ENCODE measurements at regions not wholly inside any gene's neighbourhood (a gene's known extent, or its start where the extent isn't known, plus 50 kb on each side); places are given as distances from the start of the nearest gene placed in this dataset.

DNA sequence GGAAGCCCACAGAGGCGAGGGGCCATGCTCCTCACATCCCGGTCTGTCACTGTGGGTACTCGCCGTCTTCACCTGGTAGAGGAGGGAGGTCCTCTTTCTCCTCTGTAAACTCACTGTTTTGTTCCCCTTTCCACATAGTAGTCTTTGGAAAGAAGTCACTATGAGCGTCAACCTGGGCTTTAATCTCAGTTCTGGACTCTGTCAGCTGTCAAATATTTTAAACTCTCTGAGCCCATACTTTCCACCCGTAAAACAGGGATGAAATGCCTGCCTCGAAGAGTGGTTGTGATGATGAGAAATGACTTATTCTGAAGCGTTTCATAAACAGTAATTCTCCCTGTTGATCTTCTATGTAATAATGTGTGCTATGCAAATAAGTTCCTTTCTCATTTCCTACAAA lies 547.1 kb upstream of the SOX11 start:
- H3K9me3 Mint-ChIP-seq (ENCODE audit: unreplicated experiment): peaks cover 23% of the 10 kb centered on the region
- intact Hi-C loops (cut with micrococcal nuclease; ENCODE audit: unreplicated experiment): no loop called here
- Histone ChIP-seq H3K27me3 (replicated peaks; ENCODE audit: control insufficient read depth, insufficient read depth, low read length) (no peaks in the 10 kb centered on the region), H3K4me1 (no peaks in the 10 kb centered on the region), H3K9me3 (no peaks in the 10 kb centered on the region), H3K4me3 (ENCODE audit: low read depth, low read length) (no peak overlapping the region), H3K36me3 (ENCODE audit: control insufficient read depth, insufficient read depth, low read length) (no peaks in the 10 kb centered on the region)
- H3K4me1 Mint-ChIP-seq (ENCODE audit: low read depth, unreplicated experiment): no peaks in the 10 kb centered on the region
- no peak overlapping the region for H3K4me3 Mint-ChIP-seq (ENCODE audit: unreplicated experiment)
- no peaks in the 10 kb centered on the region for H3K27me3 Mint-ChIP-seq (ENCODE audit: insufficient read depth, unreplicated experiment)
- no TSS peak for BruUV-seq (replicated peaks)
- CTCF ChIA-PET: no interaction called here
- H3K27ac Mint-ChIP-seq (ENCODE audit: unreplicated experiment): no peak overlapping the region
- POLR2A ChIA-PET: no interaction called here
- H3K36me3 Mint-ChIP-seq (ENCODE audit: insufficient read depth, unreplicated experiment): no peaks in the 10 kb centered on the region
- DNase-seq: no peak
- TF ChIP-seq, protein P1, sequence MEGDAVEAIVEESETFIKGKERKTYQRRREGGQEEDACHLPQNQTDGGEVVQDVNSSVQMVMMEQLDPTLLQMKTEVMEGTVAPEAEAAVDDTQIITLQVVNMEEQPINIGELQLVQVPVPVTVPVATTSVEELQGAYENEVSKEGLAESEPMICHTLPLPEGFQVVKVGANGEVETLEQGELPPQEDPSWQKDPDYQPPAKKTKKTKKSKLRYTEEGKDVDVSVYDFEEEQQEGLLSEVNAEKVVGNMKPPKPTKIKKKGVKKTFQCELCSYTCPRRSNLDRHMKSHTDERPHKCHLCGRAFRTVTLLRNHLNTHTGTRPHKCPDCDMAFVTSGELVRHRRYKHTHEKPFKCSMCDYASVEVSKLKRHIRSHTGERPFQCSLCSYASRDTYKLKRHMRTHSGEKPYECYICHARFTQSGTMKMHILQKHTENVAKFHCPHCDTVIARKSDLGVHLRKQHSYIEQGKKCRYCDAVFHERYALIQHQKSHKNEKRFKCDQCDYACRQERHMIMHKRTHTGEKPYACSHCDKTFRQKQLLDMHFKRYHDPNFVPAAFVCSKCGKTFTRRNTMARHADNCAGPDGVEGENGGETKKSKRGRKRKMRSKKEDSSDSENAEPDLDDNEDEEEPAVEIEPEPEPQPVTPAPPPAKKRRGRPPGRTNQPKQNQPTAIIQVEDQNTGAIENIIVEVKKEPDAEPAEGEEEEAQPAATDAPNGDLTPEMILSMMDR (IDR thresholded peaks at IDR 0.05; ENCODE audit: insufficient read depth in 1 of 2, low read depth in 1 of 2, low read length in 1 of 2, severe bottlenecking in 1 of 2, unreplicated experiment in 1 of 2): no peak

DNA sequence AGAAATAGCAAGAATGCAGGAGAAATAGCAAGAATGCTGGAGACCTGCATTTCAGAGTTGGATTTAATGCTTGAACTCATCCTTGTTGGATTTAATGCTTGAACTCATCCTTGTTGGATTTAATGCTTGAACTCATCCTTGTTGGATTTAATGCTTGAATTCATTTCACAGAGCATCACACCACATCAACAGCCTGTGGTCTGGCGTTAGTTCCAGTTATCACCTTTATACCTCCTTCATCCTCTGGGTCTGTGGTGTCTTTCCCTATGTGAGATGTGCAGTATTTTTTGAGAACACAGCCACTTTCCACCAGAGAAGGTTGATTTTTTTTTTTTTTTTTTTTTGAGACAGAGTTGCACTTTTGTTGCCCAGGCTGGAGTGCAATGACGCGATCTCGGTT lies 546.4 kb upstream of the SOX11 start:
- H3K27me3 Mint-ChIP-seq (ENCODE audit: insufficient read depth, unreplicated experiment): no peaks in the 10 kb centered on the region
- H3K36me3 Mint-ChIP-seq (ENCODE audit: insufficient read depth, unreplicated experiment): no peaks in the 10 kb centered on the region
- TF ChIP-seq, protein P1 (IDR thresholded peaks at IDR 0.05; ENCODE audit: insufficient read depth in 1 of 2, low read depth in 1 of 2, low read length in 1 of 2, severe bottlenecking in 1 of 2, unreplicated experiment in 1 of 2): no peak
- DNase-seq: no peak
- H3K27ac Mint-ChIP-seq (ENCODE audit: unreplicated experiment): no peak overlapping the region
- intact Hi-C loops (cut with micrococcal nuclease; ENCODE audit: unreplicated experiment): no loop called here
- Histone ChIP-seq H3K4me3 (ENCODE audit: low read depth, low read length) (no peak overlapping the region), H3K27me3 (replicated peaks; ENCODE audit: control insufficient read depth, insufficient read depth, low read length) (no peaks in the 10 kb centered on the region), H3K36me3 (ENCODE audit: control insufficient read depth, insufficient read depth, low read length) (no peaks in the 10 kb centered on the region), H3K9me3 (no peaks in the 10 kb centered on the region), H3K4me1 (no peaks in the 10 kb centered on the region)
- H3K9me3 Mint-ChIP-seq (ENCODE audit: unreplicated experiment): peaks cover 24% of the 10 kb centered on the region
- H3K4me3 Mint-ChIP-seq (ENCODE audit: unreplicated experiment): no peak overlapping the region
- H3K4me1 Mint-ChIP-seq (ENCODE audit: low read depth, unreplicated experiment): no peaks in the 10 kb centered on the region
- POLR2A ChIA-PET: no interaction called here
- CTCF ChIA-PET: no interaction called here
- no TSS peak for BruUV-seq (replicated peaks)

DNA sequence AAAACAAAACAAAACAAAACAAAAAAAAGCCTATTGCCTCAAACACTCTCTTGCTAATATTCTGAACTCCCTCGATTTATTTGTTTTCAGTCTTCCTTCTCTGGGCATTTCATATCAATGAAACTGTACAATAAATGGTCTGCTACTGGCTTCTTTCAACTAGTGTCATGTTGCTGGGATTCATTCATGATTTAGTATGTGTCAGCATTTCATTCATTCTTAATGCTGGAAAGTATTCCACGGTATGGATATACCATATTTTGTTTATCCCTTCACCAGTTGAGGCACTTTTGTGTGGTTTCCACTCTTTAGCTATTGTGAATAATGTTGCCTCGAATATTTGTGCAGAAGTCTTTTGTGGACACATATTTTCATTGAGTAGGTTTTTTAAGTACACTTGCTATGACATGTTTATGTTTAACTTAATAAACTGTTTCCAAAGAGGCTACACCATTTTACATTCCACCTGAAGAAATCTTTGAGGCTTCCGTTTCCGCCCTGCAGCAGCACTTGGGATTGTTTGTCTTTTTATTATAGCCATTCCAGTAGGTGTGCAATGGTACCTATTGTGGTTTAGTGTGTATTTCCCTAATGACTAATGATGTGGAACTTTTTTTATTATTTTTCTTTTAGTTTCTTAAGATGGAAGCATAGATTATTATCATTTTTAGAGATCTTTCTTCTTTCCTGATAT lies 543.6 kb upstream of the SOX11 start:
- intact Hi-C loops (cut with micrococcal nuclease; ENCODE audit: unreplicated experiment): no loop called here
- BruUV-seq (replicated peaks): no TSS peak
- Histone ChIP-seq H3K9me3 (no peaks in the 10 kb centered on the region), H3K4me1 (no peaks in the 10 kb centered on the region), H3K27me3 (replicated peaks; ENCODE audit: control insufficient read depth, insufficient read depth, low read length) (no peaks in the 10 kb centered on the region), H3K36me3 (ENCODE audit: control insufficient read depth, insufficient read depth, low read length) (no peaks in the 10 kb centered on the region), H3K4me3 (ENCODE audit: low read depth, low read length) (no peak overlapping the region)
- CTCF ChIA-PET: no interaction called here
- TF ChIP-seq, protein P1 (IDR thresholded peaks at IDR 0.05; ENCODE audit: insufficient read depth in 1 of 2, low read depth in 1 of 2, low read length in 1 of 2, severe bottlenecking in 1 of 2, unreplicated experiment in 1 of 2): no peak
- peaks cover 37% of the 10 kb centered on the region for H3K9me3 Mint-ChIP-seq (ENCODE audit: unreplicated experiment)
- POLR2A ChIA-PET: no interaction called here
- H3K4me1 Mint-ChIP-seq (ENCODE audit: low read depth, unreplicated experiment): no peaks in the 10 kb centered on the region
- no peak overlapping the region for H3K27ac Mint-ChIP-seq (ENCODE audit: unreplicated experiment)
- no peaks in the 10 kb centered on the region for H3K36me3 Mint-ChIP-seq (ENCODE audit: insufficient read depth, unreplicated experiment)
- H3K27me3 Mint-ChIP-seq (ENCODE audit: insufficient read depth, unreplicated experiment): no peaks in the 10 kb centered on the region
- no peak for DNase-seq
- no peak overlapping the region for H3K4me3 Mint-ChIP-seq (ENCODE audit: unreplicated experiment)

Data from Caco-2 (cell line).